SK-N-MC (cell line): ENCODE measurements at regions not wholly inside any gene's neighbourhood (a gene's known extent, or its start where the extent isn't known, plus 50 kb on each side); places are given as distances from the start of the nearest gene placed in this dataset.

Experiments
- EZH2 ChIP-seq: fragments of 200-600 bp; sonication (generic); IDR thresholded peaks from one replicate; pipeline ENCODE4 v1.6.1; 2017; ENCODE audit warnings: antibody characterized with exemption
- FOXP2 ChIP-seq: optimal IDR thresholded peaks from 2 replicates; pipeline ENCODE3; 2011; ENCODE audit warnings: mild to moderate bottlenecking, moderate library complexity; ENCODE audit not compliant: insufficient read depth; ENCODE audit errors: extremely low read length, control extremely low read depth
- POLR2AphosphoS5 ChIP-seq: IDR thresholded peaks from 2 replicates; pipeline ENCODE4 v1.6.1; 2012; ENCODE audit warnings: mild to moderate bottlenecking, low read depth, low read length, borderline replicate concordance

DNA sequence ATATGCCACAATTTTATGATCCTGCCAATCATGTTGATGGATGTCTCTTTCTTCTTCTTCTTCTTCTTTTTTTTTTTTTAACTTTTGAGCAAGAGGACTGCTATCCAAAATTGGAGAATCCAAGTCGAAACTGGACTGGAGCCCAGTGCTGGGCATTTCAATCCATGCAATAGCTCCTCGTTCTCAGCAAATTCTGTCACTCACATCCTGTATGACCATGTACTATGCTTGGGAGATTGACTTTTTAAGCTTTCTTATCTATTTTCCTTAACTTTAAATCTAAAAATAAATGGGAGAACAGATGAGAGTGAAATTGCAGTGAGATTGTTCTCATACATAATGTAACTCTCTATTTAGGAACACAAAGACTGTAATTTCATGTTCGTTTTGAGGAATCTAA is 123.0 kb upstream of the PUDP start:
- no peak for TF ChIP-seq POLR2AphosphoS5
- no peak for TF ChIP-seq EZH2
- TF ChIP-seq FOXP2, result no peak
